ENCODE measurements at regions not wholly inside any gene's neighbourhood (a gene's known extent, or its start where the extent isn't known, plus 50 kb on each side); places are given as distances from the start of the nearest gene placed in this dataset.
"Not testable (repeated sequence)": the region's sequence is repeated elsewhere in the genome, so short reads cannot be mapped to it uniquely, and the experiment has no call there.

- no peak for DNase-seq
Observed at GRCh38 chr1:58939666-58940370, 156.0 kb upstream of the JUN start.

GRCh38 chr1:58941471-58942289 lies 157.8 kb upstream of the JUN start:
- no peak for DNase-seq

- DNase-seq = no peak
Observed at GRCh38 chr1:58942759-58943191, 158.9 kb upstream of the JUN start.

GRCh38 chr1:58943776-58944175 lies 159.9 kb upstream of the JUN start:
- no peak for DNase-seq

GRCh38 chr1:58944439-58944838 lies 160.6 kb upstream of the JUN start:
- DNase-seq = no peak

GRCh38 chr1:58946390-58946789 lies 162.5 kb upstream of the JUN start:
- no peak for DNase-seq

GRCh38 chr1:58948671-58949070 lies 164.8 kb upstream of the JUN start:
- no peak for DNase-seq

- DNase-seq = no peak
Observed at GRCh38 chr1:58949551-58950220, 165.8 kb upstream of the JUN start.

GRCh38 chr1:58950897-58951296 lies 167.1 kb upstream of the JUN start:
- DNase-seq = no peak

- DNase-seq = not testable (repeated sequence)
Observed at GRCh38 chr1:58953951-58954350, 170.1 kb upstream of the JUN start.

- not testable (repeated sequence) for DNase-seq
Observed at GRCh38 chr1:58963287-58963686, 179.4 kb upstream of the JUN start.

GRCh38 chr1:58964428-58964827 lies 180.6 kb upstream of the JUN start:
- no peak for DNase-seq

GRCh38 chr1:58964880-58965279 lies 181.0 kb upstream of the JUN start:
- DNase-seq = no peak

- no peak for DNase-seq
Observed at GRCh38 chr1:58966103-58966916, 182.5 kb upstream of the JUN start.

- DNase-seq = no peak
Observed at GRCh38 chr1:58966917-58967740, 183.3 kb upstream of the JUN start.

- DNase-seq = no peak
Observed at GRCh38 chr1:58968360-58968952, 184.6 kb upstream of the JUN start.

- DNase-seq = not testable (repeated sequence)
Observed at GRCh38 chr1:58969176-58969575, 185.3 kb upstream of the JUN start.

- no peak for DNase-seq
Observed at GRCh38 chr1:58971629-58972140, 187.8 kb upstream of the JUN start.

GRCh38 chr1:58975888-58976287 lies 192.0 kb upstream of the JUN start:
- DNase-seq = no peak

GRCh38 chr1:58976294-58976693 lies 192.4 kb upstream of the JUN start:
- DNase-seq = no peak

- DNase-seq = no peak
Observed at GRCh38 chr1:58977598-58977997, 193.8 kb upstream of the JUN start.
